GM19328 (cell line): ENCODE measurements at regions not wholly inside any gene's neighbourhood (a gene's known extent, or its start where the extent isn't known, plus 50 kb on each side); places are given as distances from the start of the nearest gene placed in this dataset.

ENCODE experiments used
- ATAC-seq: cut with Tn5 transposase; IDR thresholded peaks from one replicate; pipeline ENCODE4 v1.9.1; 2021; ENCODE audit warnings: mild to moderate bottlenecking, moderate library complexity; ENCODE audit not compliant: unreplicated experiment

GRCh38 chr11:23976426-23976825 is 520.4 kb upstream of the LUZP2 start:
- ATAC-seq = no peak

- no peak for ATAC-seq
These were observed 520.0 kb upstream of the LUZP2 start for GRCh38 chr11:23976841-23977271.

GRCh38 chr11:23988381-23989006 is 508.4 kb upstream of the LUZP2 start:
- no peak for ATAC-seq

- ATAC-seq = no peak
These were observed 506.3 kb upstream of the LUZP2 start for GRCh38 chr11:23990346-23991164.

GRCh38 chr11:23991165-23991539 is 505.7 kb upstream of the LUZP2 start:
- ATAC-seq = no peak

GRCh38 chr11:23995891-23996290 is 501.0 kb upstream of the LUZP2 start:
- no peak for ATAC-seq

- ATAC-seq = no peak
These were observed 499.5 kb upstream of the LUZP2 start for GRCh38 chr11:23997356-23997755.

GRCh38 chr11:24005202-24005876 is 491.5 kb upstream of the LUZP2 start:
- no peak for ATAC-seq

GRCh38 chr11:24043842-24044241 is 453.0 kb upstream of the LUZP2 start:
- no peak for ATAC-seq

- ATAC-seq = no peak
These were observed 450.1 kb upstream of the LUZP2 start for GRCh38 chr11:24046731-24047130.

- ATAC-seq = no peak
These were observed 440.8 kb upstream of the LUZP2 start for GRCh38 chr11:24056051-24056450.

GRCh38 chr11:24060125-24060524 is 436.7 kb upstream of the LUZP2 start:
- no peak for ATAC-seq

GRCh38 chr11:24064309-24064903 is 432.4 kb upstream of the LUZP2 start:
- no peak for ATAC-seq

- no peak for ATAC-seq
These were observed 428.7 kb upstream of the LUZP2 start for GRCh38 chr11:24068197-24068596.

- ATAC-seq = no peak
These were observed 426.4 kb upstream of the LUZP2 start for GRCh38 chr11:24070435-24070834.

GRCh38 chr11:24078018-24078417 is 418.8 kb upstream of the LUZP2 start:
- no peak for ATAC-seq

GRCh38 chr11:24082241-24082640 is 414.6 kb upstream of the LUZP2 start:
- ATAC-seq = no peak

GRCh38 chr11:24082860-24083259 is 414.0 kb upstream of the LUZP2 start:
- no peak for ATAC-seq

GRCh38 chr11:24084956-24085355 is 411.9 kb upstream of the LUZP2 start:
- ATAC-seq = no peak

GRCh38 chr11:24086921-24087320 is 409.9 kb upstream of the LUZP2 start:
- ATAC-seq = no peak

- ATAC-seq = no peak
These were observed 405.3 kb upstream of the LUZP2 start for GRCh38 chr11:24091594-24091993.

GRCh38 chr11:24093375-24093774 is 403.5 kb upstream of the LUZP2 start:
- no peak for ATAC-seq
